Suppressor macrophage treated with lipopolysaccharide for 4 hours (primary cell): ENCODE measurements at regions not wholly inside any gene's neighbourhood (a gene's known extent, or its start where the extent isn't known, plus 50 kb on each side); places are given as distances from the start of the nearest gene placed in this dataset.
"Not testable (repeated sequence)": the region's sequence is repeated elsewhere in the genome, so short reads cannot be mapped to it uniquely, and the experiment has no call there.

ENCODE experiments used
- DNase-seq: peaks from one replicate; pipeline ENCODE4 v3.0.0-alpha.2; 2020

- DNase-seq: no peak
These were observed 52.2 kb upstream of the ABCA1 start for GRCh38 chr9:104980039-104980654.

- DNase-seq: no peak
These were observed 53.7 kb upstream of the ABCA1 start for GRCh38 chr9:104981543-104982129.

GRCh38 chr9:104982543-104982942 is 54.6 kb upstream of the ABCA1 start:
- no peak for DNase-seq

- no peak for DNase-seq
These were observed 55.5 kb upstream of the ABCA1 start for GRCh38 chr9:104983491-104983890.

- DNase-seq: no peak
These were observed 56.2 kb upstream of the ABCA1 start for GRCh38 chr9:104984121-104984520.

- no peak for DNase-seq
These were observed 56.6 kb upstream of the ABCA1 start for GRCh38 chr9:104984542-104984941.

GRCh38 chr9:104984948-104985347 is 57.0 kb upstream of the ABCA1 start:
- DNase-seq: no peak

GRCh38 chr9:104986096-104986495 is 58.1 kb upstream of the ABCA1 start:
- no peak for DNase-seq

- no peak for DNase-seq
These were observed 59.8 kb upstream of the ABCA1 start for GRCh38 chr9:104987743-104988142.

- no peak for DNase-seq
These were observed 60.6 kb upstream of the ABCA1 start for GRCh38 chr9:104988539-104988938.

- DNase-seq: peak; percentile 96
These were observed 63.4 kb upstream of the ABCA1 start for GRCh38 chr9:104991144-104991953.

- no peak for DNase-seq
These were observed 64.7 kb upstream of the ABCA1 start for GRCh38 chr9:104992659-104993058.

GRCh38 chr9:104993291-104993963 is 65.5 kb upstream of the ABCA1 start:
- peak; percentile 95 for DNase-seq

- DNase-seq: no peak
These were observed 69.6 kb upstream of the ABCA1 start for GRCh38 chr9:104997536-104997935.

- peak; percentile 32 for DNase-seq
These were observed 71.2 kb upstream of the ABCA1 start for GRCh38 chr9:104999136-104999535.

- not testable (repeated sequence) for DNase-seq
These were observed 72.6 kb upstream of the ABCA1 start for GRCh38 chr9:105000529-105000928.

GRCh38 chr9:105004466-105005090 is 76.6 kb upstream of the ABCA1 start:
- no peak for DNase-seq

- peak; percentile 49 for DNase-seq
These were observed 77.2 kb upstream of the ABCA1 start for GRCh38 chr9:105005186-105005585.

GRCh38 chr9:105006514-105006913 is 78.6 kb upstream of the ABCA1 start:
- DNase-seq: no peak

GRCh38 chr9:105007143-105007542 is 79.2 kb upstream of the ABCA1 start:
- DNase-seq: peak; percentile 97

- not testable (repeated sequence) for DNase-seq
These were observed 82.1 kb upstream of the ABCA1 start for GRCh38 chr9:105010089-105010488.

GRCh38 chr9:105021917-105022316 is 94.0 kb upstream of the ABCA1 start:
- DNase-seq: no peak

GRCh38 chr9:105022545-105022944 is 94.6 kb upstream of the ABCA1 start:
- DNase-seq: not testable (repeated sequence)
